ENCODE measurements at regions not wholly inside any gene's neighbourhood (a gene's known extent, or its start where the extent isn't known, plus 50 kb on each side); places are given as distances from the start of the nearest gene placed in this dataset.

DNA sequence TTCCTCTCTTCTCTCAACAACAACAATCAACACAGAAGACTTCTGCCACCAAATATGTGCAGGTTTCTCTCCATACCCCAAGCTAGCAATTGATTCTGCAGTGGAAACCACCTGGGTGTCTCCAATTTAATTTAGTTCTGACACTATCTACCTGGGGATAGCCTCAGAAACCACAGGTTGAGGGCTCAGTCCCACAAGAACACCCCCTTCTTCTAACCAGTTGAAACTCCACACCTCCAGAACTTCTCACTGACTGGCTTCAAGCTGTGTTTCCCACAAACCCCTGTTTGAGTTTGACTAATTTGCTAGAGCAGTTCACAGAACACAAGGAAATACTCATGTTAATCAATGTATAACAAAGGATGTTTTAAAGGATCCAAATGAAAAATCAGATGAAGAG is 52.5 kb upstream of the SPTLC3 start:
- TF ChIP-seq, protein P1, sequence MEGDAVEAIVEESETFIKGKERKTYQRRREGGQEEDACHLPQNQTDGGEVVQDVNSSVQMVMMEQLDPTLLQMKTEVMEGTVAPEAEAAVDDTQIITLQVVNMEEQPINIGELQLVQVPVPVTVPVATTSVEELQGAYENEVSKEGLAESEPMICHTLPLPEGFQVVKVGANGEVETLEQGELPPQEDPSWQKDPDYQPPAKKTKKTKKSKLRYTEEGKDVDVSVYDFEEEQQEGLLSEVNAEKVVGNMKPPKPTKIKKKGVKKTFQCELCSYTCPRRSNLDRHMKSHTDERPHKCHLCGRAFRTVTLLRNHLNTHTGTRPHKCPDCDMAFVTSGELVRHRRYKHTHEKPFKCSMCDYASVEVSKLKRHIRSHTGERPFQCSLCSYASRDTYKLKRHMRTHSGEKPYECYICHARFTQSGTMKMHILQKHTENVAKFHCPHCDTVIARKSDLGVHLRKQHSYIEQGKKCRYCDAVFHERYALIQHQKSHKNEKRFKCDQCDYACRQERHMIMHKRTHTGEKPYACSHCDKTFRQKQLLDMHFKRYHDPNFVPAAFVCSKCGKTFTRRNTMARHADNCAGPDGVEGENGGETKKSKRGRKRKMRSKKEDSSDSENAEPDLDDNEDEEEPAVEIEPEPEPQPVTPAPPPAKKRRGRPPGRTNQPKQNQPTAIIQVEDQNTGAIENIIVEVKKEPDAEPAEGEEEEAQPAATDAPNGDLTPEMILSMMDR (IDR thresholded peaks at IDR 0.05) = no peak
- no peak for TF ChIP-seq POLR2A (IDR thresholded peaks at IDR 0.05)
